ENCODE measurements at regions not wholly inside any gene's neighbourhood (a gene's known extent, or its start where the extent isn't known, plus 50 kb on each side); places are given as distances from the start of the nearest gene placed in this dataset.

- Histone ChIP-seq H3K27me3 (no peaks in the 10 kb centered on the region), H3K4me3 (no peak overlapping the region), H3K4me1 (no peaks in the 10 kb centered on the region), H3K27ac (no peak overlapping the region), H3K36me3 (no peaks in the 10 kb centered on the region), H3K9me3 (peaks cover 0 to 18% (median 12%) of the 10 kb centered on the region in 3 donors)
- TF ChIP-seq CTCF (IDR thresholded peaks at IDR 0.05), result no peak
- intact Hi-C loops (cut with DNase I; ENCODE audit: low total_unique reads), result no loop called here
- no peak for DNase-seq
These were observed 386.7 kb downstream of the TECRL start for GRCh38 chr4:64022560-64022959.

GRCh38 chr4:64016893-64017292 is 392.4 kb downstream of the TECRL start:
- DNase-seq, result no peak
- no peak for TF ChIP-seq CTCF (IDR thresholded peaks at IDR 0.05)
- Histone ChIP-seq H3K4me3 (no peak overlapping the region), H3K9me3 (no peaks in the 10 kb centered on the region), H3K27ac (no peak overlapping the region), H3K36me3 (no peaks in the 10 kb centered on the region), H3K27me3 (no peaks in the 10 kb centered on the region), H3K4me1 (no peaks in the 10 kb centered on the region)
- intact Hi-C loops (cut with DNase I; ENCODE audit: low total_unique reads), result no loop called here

- Histone ChIP-seq H3K27me3 (no peaks in the 10 kb centered on the region), H3K27ac (no peak overlapping the region), H3K4me3 (no peak overlapping the region), H3K4me1 (no peaks in the 10 kb centered on the region), H3K9me3 (no peaks in the 10 kb centered on the region), H3K36me3 (no peaks in the 10 kb centered on the region)
- TF ChIP-seq CTCF (IDR thresholded peaks at IDR 0.05), result no peak
- intact Hi-C loops (cut with DNase I; ENCODE audit: low total_unique reads), result no loop called here
- DNase-seq, result no peak
These were observed 394.6 kb downstream of the TECRL start for GRCh38 chr4:64014647-64015046.

- H3K27me3 ChIP-seq, result no peaks in the 10 kb centered on the region
- TF ChIP-seq CTCF (IDR thresholded peaks at IDR 0.05), result no peak
- H3K4me1 ChIP-seq, result no peaks in the 10 kb centered on the region
- intact Hi-C loops (cut with DNase I; ENCODE audit: low total_unique reads), result no loop called here
- DNase-seq, result no peak
- H3K9me3 ChIP-seq, result no peaks in the 10 kb centered on the region
- H3K36me3 ChIP-seq, result no peaks in the 10 kb centered on the region
- H3K4me3 ChIP-seq, result no peak overlapping the region
- H3K27ac ChIP-seq, result no peak overlapping the region
These were observed 407.9 kb downstream of the TECRL start for GRCh38 chr4:64001229-64001898.

GRCh38 chr4:64000241-64000640 is 409.0 kb downstream of the TECRL start:
- TF ChIP-seq CTCF (IDR thresholded peaks at IDR 0.05), result no peak
- Histone ChIP-seq H3K4me3 (no peak overlapping the region), H3K9me3 (no peaks in the 10 kb centered on the region), H3K27me3 (no peaks in the 10 kb centered on the region), H3K36me3 (no peaks in the 10 kb centered on the region), H3K4me1 (no peaks in the 10 kb centered on the region), H3K27ac (no peak overlapping the region)
- intact Hi-C loops (cut with DNase I; ENCODE audit: low total_unique reads), result no loop called here
- DNase-seq, result no peak

GRCh38 chr4:63986253-63986652 is 423.0 kb downstream of the TECRL start:
- intact Hi-C loops (cut with DNase I; ENCODE audit: low total_unique reads), result no loop called here
- DNase-seq, result no peak
- Histone ChIP-seq H3K9me3 (peaks cover 2 to 18% (median 3%) of the 10 kb centered on the region in 3 donors), H3K27me3 (no peaks in the 10 kb centered on the region), H3K36me3 (no peaks in the 10 kb centered on the region), H3K4me3 (no peak overlapping the region), H3K4me1 (no peaks in the 10 kb centered on the region), H3K27ac (no peak overlapping the region)
- TF ChIP-seq CTCF (IDR thresholded peaks at IDR 0.05), result no peak

All from tibial artery (tissue), 4 donors.